Stimulated activated CD4-positive, alpha-beta T cell treated with anti-CD3 and anti-CD28 coated beads, Interleukin-2, amount 100 ng/mL, for 4 hours (primary cell): ENCODE measurements at regions not wholly inside any gene's neighbourhood (a gene's known extent, or its start where the extent isn't known, plus 50 kb on each side); places are given as distances from the start of the nearest gene placed in this dataset.
"Not testable (repeated sequence)": the region's sequence is repeated elsewhere in the genome, so short reads cannot be mapped to it uniquely, and the experiment has no call there.

Experiments used
- DNase-seq: peaks from one replicate; pipeline ENCODE4 v3.0.0-alpha.2; 2020; ENCODE audit warnings: low read depth

DNA sequence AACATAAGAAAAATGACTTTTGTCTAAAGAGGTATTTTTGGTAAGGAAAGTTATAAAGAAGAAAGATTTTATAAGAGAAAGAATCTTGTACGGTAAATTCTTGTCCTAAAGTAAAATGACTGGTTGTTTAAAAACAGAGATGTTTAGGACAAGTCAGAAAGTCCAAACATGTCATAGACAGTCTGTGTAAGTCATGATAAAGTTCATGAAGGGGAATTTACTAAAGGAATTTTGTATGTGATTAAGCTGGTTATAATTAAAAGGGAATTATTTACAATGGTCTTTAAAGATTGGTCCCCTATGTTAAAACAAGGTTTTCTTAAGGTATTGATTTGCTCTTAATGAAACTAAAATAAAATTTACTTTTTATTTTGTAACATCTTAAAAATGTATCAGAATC is 269.4 kb upstream of the CCDC196 start:
- DNase-seq = no peak

DNA sequence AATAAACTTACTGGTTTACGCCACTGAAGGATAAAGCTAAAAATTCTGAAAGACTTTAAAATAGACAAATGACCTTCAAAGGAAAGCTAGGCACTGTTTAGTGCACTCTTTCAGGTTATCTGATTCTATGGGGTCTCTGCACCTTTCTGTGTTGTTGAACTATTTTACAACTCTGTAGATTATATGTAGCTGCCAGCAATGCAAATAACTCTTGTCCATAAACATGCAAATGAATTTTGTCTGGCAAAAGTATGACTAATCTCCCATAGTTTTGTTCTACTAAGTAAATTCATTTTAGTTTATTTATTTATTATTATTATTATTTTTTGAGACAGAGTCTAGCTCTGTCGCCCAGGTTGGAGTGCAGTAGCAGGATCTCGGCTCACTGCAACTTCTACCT is 266.3 kb upstream of the CCDC196 start:
- no peak for DNase-seq

DNA sequence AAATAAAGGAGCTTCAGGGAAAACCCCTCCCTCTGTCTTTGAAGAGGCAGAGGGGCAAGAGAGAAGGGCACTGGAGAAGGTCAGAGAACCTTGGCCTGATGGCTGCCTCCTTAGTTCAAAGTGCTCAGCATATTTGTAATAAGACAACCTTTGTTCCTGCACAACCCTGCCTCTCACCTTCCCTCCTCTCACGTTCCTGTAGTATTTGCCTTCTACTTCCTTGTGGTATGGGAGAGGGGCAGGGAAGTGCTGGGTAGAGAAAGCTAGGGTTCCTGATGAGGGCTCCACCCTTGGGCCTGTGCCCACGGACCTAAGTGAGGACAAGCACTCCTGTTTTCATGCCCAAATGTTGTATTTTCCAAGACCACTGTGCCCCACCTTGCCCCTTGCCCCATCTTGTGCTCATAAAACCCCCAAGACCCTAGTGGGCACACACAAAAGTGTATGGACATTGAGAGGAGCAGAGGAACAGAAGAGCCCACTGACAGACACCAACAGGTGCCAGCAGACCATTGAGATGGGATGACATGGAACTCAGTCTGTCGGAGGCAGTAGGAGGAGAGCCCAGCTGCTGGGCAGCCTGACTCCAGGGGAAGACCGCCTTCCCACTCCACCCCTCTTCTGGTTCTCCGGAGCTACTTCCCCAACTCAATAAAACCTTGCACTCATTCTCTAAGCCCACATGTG is 261.5 kb upstream of the CCDC196 start:
- DNase-seq = no peak

DNA sequence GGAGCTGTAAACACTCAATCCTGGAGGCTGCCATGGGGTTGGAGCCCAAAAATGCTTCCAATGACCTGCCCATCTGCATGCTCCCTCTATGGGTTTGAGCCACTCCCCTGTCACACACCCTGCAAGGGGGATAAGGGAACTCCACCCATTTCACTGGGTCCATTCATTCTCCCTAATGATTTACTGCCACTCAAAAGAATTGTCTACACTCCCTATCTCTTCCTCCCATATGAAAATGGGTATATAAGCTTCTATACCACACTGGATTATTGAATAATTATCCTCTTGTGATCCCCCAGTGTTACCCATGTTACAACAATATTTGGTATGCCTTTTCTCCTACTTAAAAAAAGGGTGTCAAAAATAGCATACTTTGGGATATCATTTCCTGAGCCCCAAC is 260.8 kb upstream of the CCDC196 start:
- no peak for DNase-seq

DNA sequence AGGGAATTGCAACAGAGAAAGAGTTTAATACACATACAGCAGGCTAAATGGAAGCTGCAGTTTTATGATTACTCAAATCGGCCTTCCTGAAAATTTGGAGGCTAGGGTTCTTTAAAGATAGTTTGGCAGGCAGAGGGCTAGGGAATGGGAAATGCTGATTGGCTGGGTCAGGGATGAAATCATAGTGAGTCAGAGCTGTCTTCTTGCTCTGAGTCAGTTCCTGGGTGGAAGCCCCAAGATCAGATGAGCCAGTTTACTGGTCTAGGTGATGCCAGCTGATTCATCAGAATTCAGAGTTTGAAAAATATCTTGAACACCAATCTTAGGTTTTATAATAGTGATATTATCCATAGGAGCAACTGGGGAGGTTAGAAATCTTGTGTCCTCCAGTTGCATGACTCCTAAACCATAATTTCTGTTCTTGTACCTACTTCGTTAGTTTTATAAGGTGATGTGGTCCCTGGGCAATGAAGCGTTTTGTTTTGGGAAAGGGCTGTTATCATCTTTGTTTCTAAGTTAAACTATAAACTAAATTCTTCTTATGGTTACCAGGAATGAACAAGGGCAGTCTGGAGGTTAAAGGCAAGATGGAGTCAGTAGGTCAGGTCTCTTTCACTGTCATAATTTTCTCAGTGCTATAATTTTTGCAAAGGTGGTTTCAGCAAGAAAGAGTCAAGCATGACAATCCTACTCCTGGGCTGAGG is 257.8 kb upstream of the CCDC196 start:
- DNase-seq = no peak

DNA sequence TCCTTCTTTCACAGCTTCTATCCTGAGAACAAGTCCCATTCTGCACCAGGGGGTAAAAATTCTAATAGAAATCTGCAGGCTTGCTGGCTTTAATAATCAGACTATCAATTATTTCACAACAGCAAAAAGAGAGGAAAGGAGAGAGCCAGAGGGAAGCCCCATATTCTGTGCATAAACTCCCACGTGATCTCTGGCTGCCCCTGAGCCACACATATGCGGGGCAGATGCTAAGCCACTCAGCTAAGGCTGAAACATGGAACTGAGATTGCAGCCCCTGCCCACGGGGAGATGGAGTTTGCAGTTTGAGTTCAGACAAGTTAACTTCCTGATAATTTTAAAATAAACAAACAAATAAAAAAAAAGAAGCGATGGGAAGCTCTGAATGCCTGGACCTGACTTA is 254.4 kb upstream of the CCDC196 start:
- no peak for DNase-seq

DNA sequence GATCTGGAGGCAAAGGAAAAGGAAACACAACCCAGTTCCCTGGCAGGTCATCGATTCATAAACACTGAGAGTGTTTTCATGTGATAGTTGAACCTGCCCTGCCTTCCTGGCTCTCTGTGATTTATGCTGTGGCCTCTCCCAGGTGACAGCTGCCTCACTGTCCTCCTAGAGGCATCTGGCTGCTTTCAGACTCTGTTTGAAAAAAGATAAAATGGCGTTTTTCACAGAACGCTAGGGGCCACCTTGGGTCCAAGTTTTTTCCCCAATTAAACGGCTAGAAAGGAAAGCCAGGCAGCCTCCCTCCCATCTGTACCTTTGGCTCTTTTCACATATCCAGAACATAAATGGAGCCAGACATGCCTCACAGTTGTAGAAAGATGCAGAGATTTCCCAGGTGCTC is 252.6 kb upstream of the CCDC196 start:
- no peak for DNase-seq

DNA sequence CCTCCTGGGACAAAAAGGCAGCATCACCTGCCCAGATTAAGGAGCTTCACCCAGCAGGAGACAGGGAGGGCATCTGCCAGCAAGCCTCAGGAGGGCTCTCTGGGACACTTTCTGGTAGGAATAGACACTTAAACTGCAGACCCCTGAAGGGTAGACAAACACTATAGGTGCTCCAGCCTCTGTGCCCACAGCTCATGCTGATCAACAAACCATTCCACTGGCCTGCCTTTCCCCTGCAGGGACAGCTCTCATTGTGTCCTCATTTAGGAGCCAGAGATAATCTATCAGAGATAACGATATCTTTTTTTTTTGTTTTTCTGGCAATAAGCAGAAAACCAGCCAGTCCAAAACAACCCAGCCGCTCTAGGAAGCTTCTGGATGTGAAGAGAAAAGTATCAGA is 251.8 kb upstream of the CCDC196 start:
- DNase-seq = no peak

DNA sequence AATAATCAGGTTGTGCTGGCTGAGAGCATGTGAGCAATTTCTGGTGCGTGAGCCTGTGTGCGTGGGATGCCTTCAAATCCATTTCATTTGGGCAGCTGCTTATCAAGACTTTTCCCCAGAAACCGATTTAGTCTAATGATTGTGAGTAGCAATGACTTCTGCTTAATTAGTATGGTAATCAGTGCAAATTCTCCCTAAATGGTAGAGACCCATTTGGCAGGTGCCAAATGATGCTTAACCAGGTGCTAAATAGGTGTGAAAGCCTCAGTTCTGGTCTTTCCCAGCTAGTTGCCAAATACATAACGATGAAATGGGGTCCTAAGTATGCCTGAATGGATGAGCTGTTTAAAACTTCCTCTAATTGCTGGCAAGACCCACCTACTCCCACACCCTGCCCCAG is 248.4 kb upstream of the CCDC196 start:
- no peak for DNase-seq

DNA sequence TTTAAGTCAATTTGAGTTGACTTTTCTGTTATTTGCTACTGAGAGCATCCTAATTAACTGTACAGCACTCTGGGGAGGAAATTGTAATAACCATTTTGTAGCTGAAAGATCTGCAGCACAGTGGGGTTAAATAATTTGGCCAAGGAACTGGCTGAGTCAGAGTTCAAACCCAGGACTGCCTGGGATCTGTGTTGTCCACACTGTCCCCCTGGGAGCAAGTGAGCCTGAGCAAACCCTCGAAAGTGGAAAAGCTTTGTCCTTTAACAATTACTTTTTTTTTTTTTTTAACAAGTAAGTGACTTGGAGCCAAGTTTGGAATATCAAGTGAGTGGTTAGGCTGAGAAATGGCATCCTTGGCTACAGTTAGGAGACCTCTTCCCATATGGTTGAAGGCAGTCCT is 247.2 kb upstream of the CCDC196 start:
- no peak for DNase-seq

DNA sequence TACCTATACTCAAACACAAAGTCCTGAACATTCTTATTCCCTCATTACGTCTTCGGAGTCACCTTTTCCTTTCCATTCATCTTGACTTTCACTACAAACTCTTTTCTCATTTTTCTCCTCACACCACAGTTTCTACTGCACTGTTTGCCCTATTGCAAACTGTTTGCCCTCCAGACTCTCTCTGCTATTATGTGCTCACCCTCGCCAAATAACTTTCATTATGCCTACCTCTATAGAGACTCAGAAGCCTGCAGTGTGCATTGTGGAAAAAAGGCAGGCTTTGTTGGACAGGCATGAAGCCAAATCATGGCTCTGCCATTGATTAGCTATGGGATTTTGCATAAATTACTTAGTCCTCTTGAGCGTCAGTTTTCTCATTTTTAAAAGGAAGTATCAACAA is 246.6 kb upstream of the CCDC196 start:
- no peak for DNase-seq

DNA sequence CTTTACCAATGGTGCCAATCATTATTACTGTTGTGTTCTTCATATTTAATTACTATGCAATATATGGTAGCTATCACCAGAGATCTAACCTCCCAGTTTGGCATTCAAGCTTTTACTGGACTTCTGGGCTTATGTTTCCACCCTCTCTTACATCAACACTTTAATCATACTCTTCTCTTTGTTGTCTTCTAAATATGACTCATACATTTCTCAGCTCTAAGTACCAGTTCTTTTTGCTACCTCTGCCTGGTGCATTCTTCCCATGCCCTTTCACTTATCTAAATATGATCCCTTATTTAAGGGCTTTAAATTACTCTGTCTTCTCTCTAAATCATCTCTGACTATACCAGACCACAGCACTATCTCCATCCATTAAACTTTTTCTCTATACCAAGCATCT is 246.1 kb upstream of the CCDC196 start:
- no peak for DNase-seq

DNA sequence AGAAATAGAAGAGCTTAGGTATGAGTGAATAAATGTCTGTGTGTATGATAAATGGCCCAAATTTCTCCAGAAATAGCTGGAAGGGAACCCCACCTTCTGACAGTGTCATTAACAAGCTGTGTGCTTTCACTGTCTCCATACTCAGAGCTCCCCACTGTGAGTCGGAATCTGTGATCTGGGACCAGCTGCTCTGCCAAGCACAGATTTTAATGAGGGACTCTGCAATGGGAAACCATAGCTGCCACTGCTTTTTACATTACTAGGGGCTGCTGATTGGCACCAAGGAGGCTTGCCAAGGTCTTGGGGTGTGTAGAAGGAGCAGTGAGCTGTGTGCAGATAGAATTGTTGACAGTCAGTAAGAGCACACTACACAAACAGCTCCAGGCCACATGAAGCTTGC is 244.2 kb upstream of the CCDC196 start:
- DNase-seq = no peak

DNA sequence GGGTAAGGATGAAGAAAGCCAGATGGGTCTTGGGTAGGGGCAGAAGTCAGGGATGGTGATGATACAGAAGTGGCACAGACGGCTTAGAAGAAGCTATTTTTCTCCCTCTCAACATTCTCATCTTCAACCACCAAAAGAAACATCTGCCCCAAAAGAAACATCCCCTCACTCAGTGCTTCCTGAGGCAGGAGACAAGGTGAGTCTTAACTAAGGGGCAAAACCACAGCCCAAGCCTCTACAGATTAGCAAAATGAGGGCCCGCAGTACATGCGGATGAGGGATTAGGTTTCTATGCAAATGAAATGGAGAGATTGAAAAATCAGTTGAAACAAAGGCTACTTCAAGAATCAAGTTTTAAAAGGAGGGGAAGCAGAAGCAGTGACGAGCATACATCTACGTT is 241.3 kb upstream of the CCDC196 start:
- DNase-seq = no peak

DNA sequence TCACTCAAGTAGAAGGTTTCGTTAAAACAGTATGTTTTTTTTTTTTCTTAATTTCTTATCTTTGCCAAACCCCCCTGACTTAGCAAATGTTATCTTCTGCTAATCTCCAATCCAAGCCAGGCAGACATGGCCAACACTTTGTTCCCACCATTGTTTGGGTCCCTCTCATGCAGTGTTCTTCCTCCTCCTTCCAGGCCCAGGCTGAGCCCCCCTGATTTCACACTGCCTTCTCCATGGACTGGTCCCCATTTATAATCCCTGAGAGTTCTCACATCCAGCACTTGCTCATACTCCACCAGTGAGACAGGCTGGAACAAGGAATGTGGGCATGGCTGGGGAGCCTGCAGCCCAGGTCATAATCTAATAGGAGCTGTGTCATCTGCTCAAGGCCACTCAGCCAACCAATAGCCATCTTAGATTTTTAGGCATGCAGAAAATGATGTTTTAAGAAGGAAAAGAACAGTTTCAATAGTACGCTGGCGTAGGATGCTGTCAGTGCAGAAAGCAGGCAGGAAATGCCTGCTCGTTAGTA is 238.4 kb upstream of the CCDC196 start:
- DNase-seq = no peak

DNA sequence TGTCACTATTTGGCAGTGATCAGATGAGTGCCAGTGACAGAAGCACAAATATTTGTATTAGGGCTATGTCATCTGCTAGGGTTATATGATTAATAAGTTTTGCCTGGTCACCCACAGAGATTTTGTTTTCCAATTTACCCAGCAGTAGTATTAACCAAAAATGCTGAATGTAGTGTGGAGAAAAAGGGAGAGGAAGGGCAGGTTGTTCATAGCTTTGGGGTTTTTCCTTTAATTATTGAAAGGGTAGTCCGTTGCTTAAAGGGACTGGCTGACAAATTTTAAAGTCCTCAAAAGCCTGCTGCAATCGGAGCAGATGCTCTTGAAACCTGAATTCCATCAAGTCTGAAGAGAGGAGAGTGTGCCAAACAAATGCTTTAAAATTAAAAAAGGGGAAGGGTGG is 237.9 kb upstream of the CCDC196 start:
- no peak for DNase-seq

DNA sequence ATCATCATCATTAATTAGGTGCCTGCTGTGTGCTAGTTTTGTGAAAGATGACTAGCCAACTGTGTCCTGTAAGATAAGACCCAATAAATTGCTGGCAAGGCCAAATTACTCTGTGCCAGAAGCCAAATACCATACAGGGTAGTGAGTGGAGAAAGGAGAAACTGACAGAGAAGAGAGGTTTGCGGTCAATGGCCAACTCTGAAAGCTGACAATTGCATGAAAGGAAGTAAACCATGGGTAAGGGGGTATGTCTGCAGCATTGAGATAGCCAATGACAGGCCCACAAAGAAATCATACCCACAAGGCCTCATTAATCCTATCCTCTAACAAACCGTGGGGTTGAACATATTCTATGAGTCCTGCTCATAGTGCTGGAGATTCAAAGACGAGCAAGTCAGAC is 236.6 kb upstream of the CCDC196 start:
- no peak for DNase-seq

DNA sequence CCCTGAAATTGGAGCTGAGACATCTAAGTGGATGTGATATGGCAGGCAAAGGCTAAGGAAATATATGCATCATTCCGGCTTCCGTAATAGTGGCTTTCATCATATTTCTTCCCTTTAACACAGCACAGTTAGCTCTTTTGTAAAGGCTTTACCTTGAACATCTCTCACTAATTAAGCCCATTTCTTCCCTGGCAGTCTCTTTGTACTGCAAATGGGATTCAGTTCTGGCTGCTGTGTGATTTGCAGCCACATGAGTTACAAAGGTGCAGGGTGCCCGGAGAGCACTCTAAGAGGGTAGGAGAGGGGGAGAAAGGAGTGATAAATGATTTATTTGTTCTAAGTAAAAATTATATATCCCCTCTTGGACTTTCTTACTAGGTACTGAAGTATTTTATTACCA is 232.1 kb upstream of the CCDC196 start:
- DNase-seq = no peak

DNA sequence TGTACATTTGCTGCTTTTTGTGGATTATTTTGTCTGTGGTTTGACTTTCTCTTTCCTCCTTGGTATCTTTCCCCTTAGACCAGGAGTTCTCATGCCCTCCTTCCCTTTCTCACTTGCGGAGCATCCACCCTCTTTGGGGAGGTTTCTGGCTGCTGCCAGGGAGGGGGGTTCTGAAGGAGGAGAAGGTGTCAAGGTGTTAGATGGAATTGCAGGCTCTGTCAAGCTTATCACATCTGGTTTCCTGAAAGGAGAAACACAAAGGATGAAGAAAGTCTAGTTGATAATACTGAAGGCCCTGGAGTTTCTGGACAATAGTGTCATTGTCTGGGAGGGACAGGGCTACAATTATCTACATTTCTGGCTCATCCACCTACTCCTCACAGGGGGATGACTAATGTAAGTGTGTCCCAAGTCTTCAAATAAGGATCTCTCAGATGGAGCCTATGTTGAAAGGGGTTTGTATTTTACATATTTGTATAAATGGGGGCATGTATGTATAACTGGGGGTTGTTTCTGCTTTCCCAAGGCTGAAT is 217.3 kb upstream of the CCDC196 start:
- no peak for DNase-seq

DNA sequence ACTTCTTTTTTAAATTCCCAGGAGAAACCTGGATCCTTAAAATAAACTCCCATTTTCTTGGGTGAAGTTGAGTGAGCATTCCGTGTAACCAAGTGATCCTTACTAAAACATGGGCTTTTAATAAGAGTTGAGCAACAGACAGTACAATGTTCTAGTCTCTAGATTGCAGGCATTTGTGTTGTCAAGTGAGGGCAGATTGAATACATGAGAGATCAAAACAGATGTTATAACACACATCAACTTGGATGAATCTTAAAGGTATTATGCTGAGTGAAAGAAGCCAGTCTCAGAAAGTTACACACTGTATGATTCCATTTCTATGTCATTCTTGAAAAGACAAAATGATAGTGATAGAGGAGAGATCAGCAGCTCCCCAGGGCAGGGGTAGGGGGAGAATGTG is 213.9 kb upstream of the CCDC196 start:
- no peak for DNase-seq

DNA sequence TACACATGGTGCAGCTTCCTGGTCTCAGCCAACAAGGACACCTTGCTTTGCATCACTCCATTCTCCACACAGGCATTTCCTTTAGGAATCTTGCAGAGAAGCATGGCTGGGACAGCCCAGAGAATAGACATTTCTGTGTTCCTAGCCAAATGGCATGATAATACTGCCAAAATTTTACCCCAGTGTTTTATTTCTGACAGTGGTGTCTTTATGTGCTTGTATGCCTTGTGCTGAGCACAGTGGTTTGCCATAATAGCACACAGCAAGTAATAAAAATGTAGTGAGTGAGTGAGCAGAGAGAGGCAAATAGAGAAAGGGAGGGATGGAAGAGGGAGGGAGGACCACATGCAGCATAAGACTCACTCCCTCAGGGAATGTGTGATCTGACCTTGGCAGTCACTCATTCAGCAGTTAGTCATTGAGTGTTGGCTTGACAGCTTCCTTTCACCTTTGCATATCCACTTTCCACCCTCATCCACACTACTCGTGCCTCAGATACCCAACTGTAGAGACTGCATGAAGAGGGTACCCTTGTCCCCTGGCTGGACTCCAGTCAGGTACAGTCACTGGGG is 212.8 kb upstream of the CCDC196 start:
- no peak for DNase-seq

DNA sequence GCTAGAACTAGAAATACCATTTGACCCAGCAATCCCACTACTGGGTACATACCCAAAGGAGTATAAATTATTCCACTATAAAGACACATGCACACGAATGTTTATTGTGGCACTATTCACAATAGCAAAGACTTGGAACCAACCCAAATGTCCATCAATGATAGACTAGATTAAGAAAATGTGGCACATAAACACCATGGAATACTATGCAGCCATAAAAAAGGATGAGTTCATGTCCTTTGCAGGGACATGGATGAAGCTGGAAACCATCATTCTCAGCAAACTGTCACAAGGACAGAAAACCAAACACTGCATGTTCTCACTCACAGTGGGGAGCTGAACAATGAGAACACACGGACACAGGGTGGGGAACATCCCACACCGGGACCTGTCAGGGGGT is 207.8 kb upstream of the CCDC196 start:
- not testable (repeated sequence) for DNase-seq

DNA sequence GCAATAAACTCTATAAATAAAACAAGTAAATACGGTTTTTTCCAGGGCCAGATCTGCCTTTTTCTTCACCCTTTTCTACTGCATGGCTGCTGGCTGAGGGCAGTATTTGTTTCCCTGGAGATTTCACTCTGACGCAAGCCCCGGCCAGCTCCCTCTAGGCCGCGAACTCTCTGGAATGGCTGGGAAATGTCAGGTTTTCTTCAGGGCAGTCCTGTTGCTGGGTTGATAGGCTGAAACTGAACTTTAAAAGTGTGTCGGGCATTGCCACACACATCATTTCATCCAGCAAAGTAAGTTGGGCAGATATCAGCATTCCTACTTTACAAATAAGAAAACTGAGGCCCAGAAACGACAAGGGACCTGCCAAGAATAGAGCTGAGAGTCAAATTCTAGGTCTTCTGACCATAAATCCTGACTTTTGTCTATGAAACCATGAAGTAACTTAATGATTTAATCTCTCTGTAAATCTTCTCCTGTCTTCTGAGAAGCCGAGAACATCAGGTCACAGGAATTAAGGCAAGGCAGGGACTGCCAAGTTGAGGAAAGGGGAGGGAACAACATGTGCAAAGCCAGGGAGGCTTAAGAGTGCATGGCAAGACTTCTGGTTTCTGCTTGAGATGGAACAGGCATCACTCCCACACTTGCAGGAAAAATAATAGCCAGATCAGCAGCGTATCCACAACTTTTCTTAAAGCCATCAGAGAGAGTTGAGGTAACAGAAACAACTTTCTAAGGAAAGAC is 205.0 kb upstream of the CCDC196 start:
- DNase-seq = no peak
